Neural progenitor cell (in vitro differentiated cells): ENCODE measurements at regions not wholly inside any gene's neighbourhood (a gene's known extent, or its start where the extent isn't known, plus 50 kb on each side); places are given as distances from the start of the nearest gene placed in this dataset.

ENCODE experiments used
- CTCF ChIP-seq: fragments of 200-600 bp; sonication (generic); IDR thresholded peaks from 2 replicates; pipeline ENCODE4 v1.5.1; 2017; ENCODE audit warnings: antibody characterized with exemption, mild to moderate bottlenecking
- EZH2 ChIP-seq: fragments of 200-600 bp; sonication (generic); IDR thresholded peaks from 2 replicates; pipeline ENCODE4 v1.6.1; 2017; ENCODE audit warnings: antibody characterized with exemption, mild to moderate bottlenecking, moderate library complexity
- EZH2phosphoT487 ChIP-seq: fragments of 200-600 bp; sonication (generic); IDR thresholded peaks from 2 replicates; pipeline ENCODE4 v1.6.1; 2017; ENCODE audit warnings: antibody characterized with exemption

GRCh38 chr10:33719005-33719703 is 384.7 kb upstream of the NRP1 start:
- TF ChIP-seq CTCF (no peak), EZH2 (no peak), EZH2phosphoT487 (no peak)
